Epithelial cell of prostate (primary cell): ENCODE measurements at regions not wholly inside any gene's neighbourhood (a gene's known extent, or its start where the extent isn't known, plus 50 kb on each side); places are given as distances from the start of the nearest gene placed in this dataset.
A peak's percentile ranks its signal among the peaks of the same experiment; 100 is the strongest.
"Not testable (repeated sequence)": the region's sequence is repeated elsewhere in the genome, so short reads cannot be mapped to it uniquely, and the experiment has no call there.

Experiments
- DNase-seq: peaks from one replicate; pipeline ENCODE4 v3.0.0-alpha.2; 2011; ENCODE audit warnings: low read depth, low spot score
- H3K27ac ChIP-seq: fragments of 450-650 bp; 2 replicates; pipeline ENCODE4 v1.5.1; 2017; ENCODE audit warnings: mild to moderate bottlenecking

GRCh38 chrX:21194526-21194925, 179.7 kb upstream of the CNKSR2 start:
- DNase-seq = no peak
- H3K27ac ChIP-seq = no peak overlapping the region

- no peak overlapping the region for H3K27ac ChIP-seq
- DNase-seq = no peak
Measured at GRCh38 chrX:21207080-21207479, 167.1 kb upstream of the CNKSR2 start.

- not testable (repeated sequence) for DNase-seq, H3K27ac ChIP-seq
Measured at GRCh38 chrX:21219208-21219607, 155.0 kb upstream of the CNKSR2 start.

GRCh38 chrX:21225643-21226042, 148.6 kb upstream of the CNKSR2 start:
- H3K27ac ChIP-seq = peak overlapping the region; percentile 61
- DNase-seq = peak; percentile 0

GRCh38 chrX:21228974-21229373, 145.2 kb upstream of the CNKSR2 start:
- H3K27ac ChIP-seq, DNase-seq: not testable (repeated sequence)

- DNase-seq = no peak
- H3K27ac ChIP-seq = no peak overlapping the region
Measured at GRCh38 chrX:21255032-21255618, 119.1 kb upstream of the CNKSR2 start.

GRCh38 chrX:21266949-21267348, 107.3 kb upstream of the CNKSR2 start:
- no peak for DNase-seq
- no peak overlapping the region for H3K27ac ChIP-seq

GRCh38 chrX:21276736-21277433, 97.3 kb upstream of the CNKSR2 start:
- DNase-seq = no peak
- H3K27ac ChIP-seq = no peak overlapping the region

- no peak overlapping the region for H3K27ac ChIP-seq
- no peak for DNase-seq
Measured at GRCh38 chrX:21289232-21289631, 85.0 kb upstream of the CNKSR2 start.

GRCh38 chrX:21295246-21295820, 78.9 kb upstream of the CNKSR2 start:
- no peak overlapping the region for H3K27ac ChIP-seq
- DNase-seq = no peak

GRCh38 chrX:21305799-21306336, 68.3 kb upstream of the CNKSR2 start:
- no peak for DNase-seq
- no peak overlapping the region for H3K27ac ChIP-seq

- DNase-seq = no peak
- H3K27ac ChIP-seq = no peak overlapping the region
Measured at GRCh38 chrX:21319323-21319722, 54.9 kb upstream of the CNKSR2 start.
